ENCODE measurements at regions not wholly inside any gene's neighbourhood (a gene's known extent, or its start where the extent isn't known, plus 50 kb on each side); places are given as distances from the start of the nearest gene placed in this dataset.

DNA sequence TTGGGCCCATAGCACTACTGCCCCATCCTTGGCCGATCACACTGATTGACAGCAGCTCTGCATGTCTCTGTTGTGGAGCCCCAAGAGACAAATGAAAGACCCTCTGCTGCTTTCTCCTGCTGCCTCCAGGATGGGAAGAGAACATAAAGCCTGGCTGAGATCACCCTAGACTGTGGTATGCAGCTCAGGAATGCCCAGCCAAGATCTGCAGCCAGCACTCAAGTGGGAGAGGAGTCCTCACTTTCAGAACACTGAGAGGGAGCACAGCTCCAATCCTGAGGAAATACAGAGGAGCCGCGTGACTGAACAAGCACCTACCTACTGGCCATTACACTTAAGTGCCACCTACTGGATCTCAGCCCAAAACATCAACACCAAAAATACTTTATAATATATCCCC is 203.0 kb downstream of the POSTN start:
- no peaks in the 10 kb centered on the region for H4K20me1 ChIP-seq (ENCODE audit: insufficient read depth, low read length)
- no peak overlapping the region for H3K4me3 ChIP-seq (ENCODE audit: low read length)
- no peaks in the 10 kb centered on the region for H3K79me2 ChIP-seq (ENCODE audit: low read length)
- H3K36me3 ChIP-seq (replicated peaks; ENCODE audit: insufficient read depth, low read length), result no peaks in the 10 kb centered on the region
- H3K9me2 ChIP-seq (replicated peaks; ENCODE audit: insufficient read depth, low read length), result no peaks in the 10 kb centered on the region
- H3F3A ChIP-seq (ENCODE audit: insufficient read depth, low read length), result no peaks in the 10 kb centered on the region
- H3K4me1 ChIP-seq (ENCODE audit: low read length), result no peaks in the 10 kb centered on the region
- H3K27me3 ChIP-seq (replicated peaks; ENCODE audit: insufficient read depth, low read length), result no peaks in the 10 kb centered on the region
- H3K4me2 ChIP-seq (ENCODE audit: low read depth, low read length), result no peak overlapping the region
- DNase-seq, result no peak
- H2AFZ ChIP-seq (ENCODE audit: low read length), result no peak overlapping the region
- no peaks in the 10 kb centered on the region for H3K9me3 ChIP-seq (replicated peaks; ENCODE audit: insufficient read depth, low read length)
- H3K27ac ChIP-seq (ENCODE audit: low read length), result no peak overlapping the region
- H3K9ac ChIP-seq (ENCODE audit: low read length), result no peak overlapping the region
- TF ChIP-seq EZH2 (optimal IDR thresholded peaks at IDR 0.05; ENCODE audit: low read depth, low read length), result no peak
- TF ChIP-seq, protein P1, sequence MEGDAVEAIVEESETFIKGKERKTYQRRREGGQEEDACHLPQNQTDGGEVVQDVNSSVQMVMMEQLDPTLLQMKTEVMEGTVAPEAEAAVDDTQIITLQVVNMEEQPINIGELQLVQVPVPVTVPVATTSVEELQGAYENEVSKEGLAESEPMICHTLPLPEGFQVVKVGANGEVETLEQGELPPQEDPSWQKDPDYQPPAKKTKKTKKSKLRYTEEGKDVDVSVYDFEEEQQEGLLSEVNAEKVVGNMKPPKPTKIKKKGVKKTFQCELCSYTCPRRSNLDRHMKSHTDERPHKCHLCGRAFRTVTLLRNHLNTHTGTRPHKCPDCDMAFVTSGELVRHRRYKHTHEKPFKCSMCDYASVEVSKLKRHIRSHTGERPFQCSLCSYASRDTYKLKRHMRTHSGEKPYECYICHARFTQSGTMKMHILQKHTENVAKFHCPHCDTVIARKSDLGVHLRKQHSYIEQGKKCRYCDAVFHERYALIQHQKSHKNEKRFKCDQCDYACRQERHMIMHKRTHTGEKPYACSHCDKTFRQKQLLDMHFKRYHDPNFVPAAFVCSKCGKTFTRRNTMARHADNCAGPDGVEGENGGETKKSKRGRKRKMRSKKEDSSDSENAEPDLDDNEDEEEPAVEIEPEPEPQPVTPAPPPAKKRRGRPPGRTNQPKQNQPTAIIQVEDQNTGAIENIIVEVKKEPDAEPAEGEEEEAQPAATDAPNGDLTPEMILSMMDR (IDR thresholded peaks at IDR 0.05; ENCODE audit: low read length), result no peak
- TF ChIP-seq EZH2phosphoT487 (IDR thresholded peaks at IDR 0.05; ENCODE audit: low read length), result no peak

DNA sequence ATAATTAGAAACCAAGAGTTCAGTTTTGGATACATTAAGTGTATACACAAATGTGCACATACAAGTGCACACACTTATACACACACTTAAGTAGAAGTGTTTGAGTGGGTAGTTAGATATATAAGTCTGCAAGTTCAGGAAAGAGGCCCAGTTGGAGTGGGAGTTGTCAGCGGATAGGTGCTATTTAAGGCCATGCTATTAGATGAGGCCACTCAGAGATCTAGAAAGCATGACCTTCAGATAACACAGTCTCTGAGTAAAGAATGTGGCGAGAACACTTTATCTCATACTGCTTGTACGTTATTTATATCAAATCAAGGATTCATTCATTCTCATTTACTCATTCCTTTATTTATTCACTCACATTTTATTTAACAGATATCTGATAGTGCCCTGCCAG is 206.2 kb downstream of the POSTN start:
- TF ChIP-seq EZH2 (optimal IDR thresholded peaks at IDR 0.05; ENCODE audit: low read depth, low read length) (no peak), EZH2phosphoT487 (IDR thresholded peaks at IDR 0.05; ENCODE audit: low read length) (no peak)
- TF ChIP-seq, protein P1 (IDR thresholded peaks at IDR 0.05; ENCODE audit: low read length), result no peak
- H3K4me1 ChIP-seq (ENCODE audit: low read length), result no peaks in the 10 kb centered on the region

DNA sequence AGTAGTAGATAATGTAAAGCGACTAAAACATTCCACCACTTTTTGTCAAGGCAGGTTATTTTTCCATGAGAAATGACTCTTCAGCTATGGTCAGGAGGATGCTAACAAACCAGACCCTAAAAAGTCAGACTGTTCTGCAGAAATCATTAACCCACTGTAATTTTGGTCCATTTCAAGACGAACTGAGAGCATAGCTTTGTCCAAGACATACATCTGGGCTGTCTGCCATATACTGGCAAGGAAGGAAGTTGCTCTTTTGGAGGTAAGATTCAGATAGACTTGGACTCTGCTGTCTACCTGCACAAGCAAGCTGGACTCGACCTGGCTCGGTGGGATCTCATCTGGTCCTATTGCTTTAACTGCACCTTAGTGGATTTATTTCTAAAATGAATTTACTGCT is 207.8 kb downstream of the POSTN start:
- Histone ChIP-seq H3K79me2 (ENCODE audit: low read length) (no peaks in the 10 kb centered on the region), H3K9me3 (replicated peaks; ENCODE audit: insufficient read depth, low read length) (no peaks in the 10 kb centered on the region), H3K27me3 (replicated peaks; ENCODE audit: insufficient read depth, low read length) (no peaks in the 10 kb centered on the region), H3K9ac (ENCODE audit: low read length) (no peak overlapping the region), H3K9me2 (replicated peaks; ENCODE audit: insufficient read depth, low read length) (no peaks in the 10 kb centered on the region), H3K27ac (ENCODE audit: low read length) (no peak overlapping the region), H3K4me2 (ENCODE audit: low read depth, low read length) (no peak overlapping the region), H3K36me3 (replicated peaks; ENCODE audit: insufficient read depth, low read length) (no peaks in the 10 kb centered on the region), H2AFZ (ENCODE audit: low read length) (no peak overlapping the region), H3F3A (ENCODE audit: insufficient read depth, low read length) (no peaks in the 10 kb centered on the region), H3K4me3 (ENCODE audit: low read length) (no peak overlapping the region), H3K4me1 (ENCODE audit: low read length) (no peaks in the 10 kb centered on the region), H4K20me1 (ENCODE audit: insufficient read depth, low read length) (no peaks in the 10 kb centered on the region)
- TF ChIP-seq, protein P1 (IDR thresholded peaks at IDR 0.05; ENCODE audit: low read length), result no peak
- TF ChIP-seq EZH2phosphoT487 (IDR thresholded peaks at IDR 0.05; ENCODE audit: low read length) (no peak), EZH2 (optimal IDR thresholded peaks at IDR 0.05; ENCODE audit: low read depth, low read length) (no peak)
- DNase-seq, result no peak

More for the DNA sequence above, 206.2 kb downstream of the POSTN start:
- Histone ChIP-seq H3K79me2 (ENCODE audit: low read length) (no peaks in the 10 kb centered on the region), H3K9me3 (replicated peaks; ENCODE audit: insufficient read depth, low read length) (no peaks in the 10 kb centered on the region), H3K9me2 (replicated peaks; ENCODE audit: insufficient read depth, low read length) (no peaks in the 10 kb centered on the region), H4K20me1 (ENCODE audit: insufficient read depth, low read length) (no peaks in the 10 kb centered on the region), H3K36me3 (replicated peaks; ENCODE audit: insufficient read depth, low read length) (no peaks in the 10 kb centered on the region), H3K27me3 (replicated peaks; ENCODE audit: insufficient read depth, low read length) (no peaks in the 10 kb centered on the region), H3K4me3 (ENCODE audit: low read length) (no peak overlapping the region), H3K9ac (ENCODE audit: low read length) (no peak overlapping the region), H3K4me2 (ENCODE audit: low read depth, low read length) (no peak overlapping the region), H3K27ac (ENCODE audit: low read length) (no peak overlapping the region), H2AFZ (ENCODE audit: low read length) (no peak overlapping the region), H3F3A (ENCODE audit: insufficient read depth, low read length) (no peaks in the 10 kb centered on the region)
- DNase-seq, result no peak
